CD4-positive, alpha-beta memory T cell (primary cell): ENCODE measurements at regions not wholly inside any gene's neighbourhood (a gene's known extent, or its start where the extent isn't known, plus 50 kb on each side); places are given as distances from the start of the nearest gene placed in this dataset.

Source experiments
- CTCF ChIA-PET: fragments of 350-600 bp; sonication (Branson Sonifier 250); formaldehyde crosslinking; loops from one replicate; lab custom pipeline; 2021; ENCODE audit warnings: inconsistent platforms; ENCODE audit not compliant: partially characterized antibody; lab: Charles Lee
- POLR2A ChIA-PET: fragments of 350-600 bp; sonication (Branson Sonifier 250); formaldehyde crosslinking; loops from one replicate; lab custom pipeline; 2021; ENCODE audit not compliant: partially characterized antibody; lab: Charles Lee
- DNase-seq, 5 donors: peaks; one replicate each; pipeline versions ENCODE4 v3.0.0 to v3.0.0-alpha.2; 2020 to 2022; ENCODE audit warnings: mixed read lengths in 1 of 5
- H3K27ac ChIP-seq: one replicate; pipeline ENCODE4 v1.7.0; 2013; ENCODE audit warnings: low read depth, low read length
- H3K27me3 ChIP-seq: 2 replicates; pipeline ENCODE4 v1.7.0; 2013; ENCODE audit warnings: mild to moderate bottlenecking, low read length, moderate library complexity; ENCODE audit not compliant: insufficient read depth
- H3K36me3 ChIP-seq: 2 replicates; pipeline ENCODE4 v1.7.0; 2013; ENCODE audit warnings: mild to moderate bottlenecking, low read length, moderate library complexity; ENCODE audit not compliant: insufficient read depth
- H3K4me1 ChIP-seq: 2 replicates; pipeline ENCODE4 v1.7.0; 2013; ENCODE audit warnings: mild to moderate bottlenecking, low read length, moderate library complexity; ENCODE audit not compliant: insufficient read depth
- H3K4me3 ChIP-seq, 2 donors: one replicate each; pipeline ENCODE4 v1.7.0; 2013; ENCODE audit warnings: low read length in 2 of 2, mild to moderate bottlenecking in 1 of 2
- H3K9me3 ChIP-seq, 2 donors: one replicate each; pipeline ENCODE4 v1.7.0; 2013; ENCODE audit warnings: low read length in 2 of 2, control low read depth in 1 of 2; ENCODE audit not compliant: control insufficient read depth in 1 of 2
- H3K27ac Mint-ChIP-seq, 7 donors: one replicate each; pipeline ENCODE4 v1.8.0; 2020 to 2021; ENCODE audit warnings: mixed read lengths in 7 of 7, mild to moderate bottlenecking in 6 of 7, inconsistent platforms in 3 of 7, moderate library complexity in 3 of 7
- H3K27me3 Mint-ChIP-seq, 2 donors: one replicate each; pipeline ENCODE4 v1.8.0; 2020 to 2021; ENCODE audit warnings: mixed read lengths in 2 of 2
- H3K36me3 Mint-ChIP-seq, 2 donors: one replicate each; pipeline ENCODE4 v1.8.0; 2020 to 2021; ENCODE audit warnings: mixed read lengths in 2 of 2, inconsistent platforms in 1 of 2, mild to moderate bottlenecking in 1 of 2
- H3K4me1 Mint-ChIP-seq, 4 donors: one replicate each; pipeline ENCODE4 v1.8.0; 2020 to 2021; ENCODE audit warnings: mixed read lengths in 4 of 4, mild to moderate bottlenecking in 1 of 4
- H3K4me3 Mint-ChIP-seq, 8 donors: one replicate each; pipeline ENCODE4 v1.8.0; 2020 to 2021; ENCODE audit warnings: mixed read lengths in 8 of 8, mild to moderate bottlenecking in 7 of 8, moderate library complexity in 6 of 8, inconsistent platforms in 3 of 8
- H3K9me3 Mint-ChIP-seq, 8 donors: one replicate each; pipeline ENCODE4 v1.8.0; 2020 to 2021; ENCODE audit warnings: mixed read lengths in 8 of 8, mild to moderate bottlenecking in 5 of 8, inconsistent platforms in 3 of 8, moderate library complexity in 1 of 8
- intact Hi-C: fragments of 100-400 bp; cut with micrococcal nuclease; formaldehyde crosslinking; loops from one replicate; pipeline ENCODE4 v1.15.1; 2023

DNA sequence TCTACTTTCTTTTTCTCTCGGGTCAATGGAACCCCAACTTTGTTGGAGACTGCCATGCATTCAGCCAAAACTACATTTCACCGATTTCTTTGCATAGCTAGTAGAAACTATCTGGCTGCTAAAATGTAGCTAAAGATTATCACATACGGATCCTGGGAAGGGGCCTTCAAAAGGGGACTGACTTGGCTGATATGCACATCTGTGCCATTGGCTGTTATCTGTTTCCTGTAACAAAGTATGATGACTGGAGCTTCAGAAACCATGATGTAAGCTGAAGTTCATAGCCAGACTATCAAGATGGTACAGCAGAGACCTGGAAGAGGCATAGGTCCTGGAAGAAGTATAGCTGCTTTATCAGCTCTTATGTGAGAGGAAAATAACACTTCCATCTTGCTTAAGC, 179.1 kb downstream of the NSUN3 start:
- Histone ChIP-seq H3K4me3 (no peak overlapping the region), H3K36me3 (no peaks in the 10 kb centered on the region), H3K9me3 (no peaks in the 10 kb centered on the region), H3K27ac (no peak overlapping the region), H3K4me1 (no peaks in the 10 kb centered on the region), H3K27me3 (no peaks in the 10 kb centered on the region)
- CTCF ChIA-PET, result interaction anchor here (0.7 kb wide), 1 partner anchor 8 kb away, joined by 3 read pairs; no protein-coding TSS in a partner anchor
- H3K27me3 Mint-ChIP-seq, result peaks cover 2 to 5% of the 10 kb centered on the region in 2 donors
- POLR2A ChIA-PET, result no interaction called here
- no peak overlapping the region for H3K27ac Mint-ChIP-seq
- no peak overlapping the region for H3K4me3 Mint-ChIP-seq
- no peaks in the 10 kb centered on the region for H3K4me1 Mint-ChIP-seq
- DNase-seq, result no peak
- H3K9me3 Mint-ChIP-seq, result peaks cover 0 to 17% (median 2%) of the 10 kb centered on the region in 8 donors
- intact Hi-C loops, result no loop called here
- H3K36me3 Mint-ChIP-seq, result no peaks in the 10 kb centered on the region

GRCh38 chr3:94246171-94246570, 183.3 kb downstream of the NSUN3 start:
- no peak overlapping the region for H3K4me3 ChIP-seq
- intact Hi-C loops, result loop anchor here (5.0 kb wide), 1 partner anchor 244 kb away; no protein-coding TSS in a partner anchor
- POLR2A ChIA-PET, result no interaction called here
- H3K4me1 Mint-ChIP-seq, result no peaks in the 10 kb centered on the region
- H3K4me1 ChIP-seq, result no peaks in the 10 kb centered on the region
- H3K27me3 ChIP-seq, result no peaks in the 10 kb centered on the region
- no peak overlapping the region for H3K27ac ChIP-seq
- H3K36me3 Mint-ChIP-seq, result no peaks in the 10 kb centered on the region
- CTCF ChIA-PET, result interaction anchor here (1.0 kb wide), 1 partner anchor 9 kb away, joined by 3 read pairs; no protein-coding TSS in a partner anchor
- H3K9me3 ChIP-seq, result no peaks in the 10 kb centered on the region
- H3K9me3 Mint-ChIP-seq, result peaks cover 0 to 2% (median 0%) of the 10 kb centered on the region in 8 donors
- H3K27me3 Mint-ChIP-seq, result peaks cover 14 to 17% of the 10 kb centered on the region in 2 donors
- no peak overlapping the region for H3K27ac Mint-ChIP-seq
- no peaks in the 10 kb centered on the region for H3K36me3 ChIP-seq
- no peak for DNase-seq
- no peak overlapping the region for H3K4me3 Mint-ChIP-seq

DNA sequence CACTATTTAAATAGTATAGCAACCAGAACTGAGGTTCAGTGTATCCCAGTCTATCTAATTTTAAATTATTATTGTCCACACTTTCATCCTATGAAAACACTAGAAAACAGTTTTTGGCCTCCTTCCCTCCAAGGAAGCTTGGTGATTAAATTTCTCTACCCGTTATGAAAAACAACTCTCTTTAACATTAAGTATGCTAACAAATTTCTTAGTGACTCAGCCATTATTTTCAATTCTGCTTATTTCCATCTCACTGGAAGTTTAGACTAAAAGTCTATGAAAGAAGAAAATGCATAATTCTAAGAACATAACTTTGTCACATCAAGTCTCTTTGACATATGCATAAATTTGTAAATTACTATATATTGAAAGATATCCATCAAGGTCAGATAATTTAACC, 185.2 kb downstream of the NSUN3 start:
- Histone ChIP-seq H3K36me3 (no peaks in the 10 kb centered on the region), H3K4me1 (no peaks in the 10 kb centered on the region), H3K4me3 (no peak overlapping the region), H3K27ac (no peak overlapping the region), H3K9me3 (no peaks in the 10 kb centered on the region), H3K27me3 (no peaks in the 10 kb centered on the region)
- intact Hi-C loops, result loop anchor here (5.0 kb wide), 1 partner anchor 246 kb away; no protein-coding TSS in a partner anchor
- POLR2A ChIA-PET, result no interaction called here
- DNase-seq, result no peak
- no peaks in the 10 kb centered on the region for H3K4me1 Mint-ChIP-seq
- H3K9me3 Mint-ChIP-seq, result peaks cover 0 to 1% (median 0%) of the 10 kb centered on the region in 8 donors
- peaks cover 15 to 17% of the 10 kb centered on the region in 2 donors for H3K27me3 Mint-ChIP-seq
- no peak overlapping the region for H3K27ac Mint-ChIP-seq
- CTCF ChIA-PET, result interaction anchor here (2.0 kb wide), 1 partner anchor 14 kb away, joined by 12 read pairs; no protein-coding TSS in a partner anchor
- H3K4me3 Mint-ChIP-seq, result no peak overlapping the region
- H3K36me3 Mint-ChIP-seq, result no peaks in the 10 kb centered on the region

- H3K4me3 Mint-ChIP-seq, result no peak overlapping the region
- H3K4me1 Mint-ChIP-seq, result no peaks in the 10 kb centered on the region
- CTCF ChIA-PET, result interaction anchor here (0.8 to 2.2 kb wide), 12 partner anchors 8 to 245 kb away, joined by 3 to 17 read pairs (median 3); no protein-coding TSS in a partner anchor
- peaks cover 13 to 17% of the 10 kb centered on the region in 2 donors for H3K27me3 Mint-ChIP-seq
- POLR2A ChIA-PET, result no interaction called here
- intact Hi-C loops, result loop anchor here (5.0 kb wide), 1 partner anchor 247 kb away; no protein-coding TSS in a partner anchor
- no peaks in the 10 kb centered on the region for H3K36me3 ChIP-seq
- no peaks in the 10 kb centered on the region for H3K27me3 ChIP-seq
- no peak overlapping the region for H3K27ac Mint-ChIP-seq
- H3K4me1 ChIP-seq, result no peaks in the 10 kb centered on the region
- no peak overlapping the region for H3K27ac ChIP-seq
- H3K9me3 ChIP-seq, result no peaks in the 10 kb centered on the region
- H3K4me3 ChIP-seq, result no peak overlapping the region
- peak in 4 of 5 donors; percentile 28 to 36 (median 32) for DNase-seq
- H3K36me3 Mint-ChIP-seq, result no peaks in the 10 kb centered on the region
- H3K9me3 Mint-ChIP-seq, result peaks cover 0 to 1% (median 0%) of the 10 kb centered on the region in 8 donors
Observed at GRCh38 chr3:94249491-94250079, 186.7 kb downstream of the NSUN3 start.

GRCh38 chr3:94251566-94251965, 188.7 kb downstream of the NSUN3 start:
- no peak overlapping the region for H3K4me3 ChIP-seq
- H3K27ac ChIP-seq, result no peak overlapping the region
- H3K36me3 Mint-ChIP-seq, result no peaks in the 10 kb centered on the region
- no peak overlapping the region for H3K27ac Mint-ChIP-seq
- H3K4me1 Mint-ChIP-seq, result no peaks in the 10 kb centered on the region
- peaks cover 15 to 19% of the 10 kb centered on the region in 2 donors for H3K27me3 Mint-ChIP-seq
- no peak overlapping the region for H3K4me3 Mint-ChIP-seq
- no peak for DNase-seq
- H3K9me3 ChIP-seq, result no peaks in the 10 kb centered on the region
- H3K4me1 ChIP-seq, result no peaks in the 10 kb centered on the region
- intact Hi-C loops, result no loop called here
- no peaks in the 10 kb centered on the region for H3K36me3 ChIP-seq
- H3K9me3 Mint-ChIP-seq, result peaks cover 0 to 1% (median 0%) of the 10 kb centered on the region in 8 donors
- H3K27me3 ChIP-seq, result no peaks in the 10 kb centered on the region
- ChIA-PET POLR2A (no interaction called here), CTCF (interaction anchor here (0.7 to 1.0 kb wide), 2 partner anchors 15 to 25 kb away, joined by 3 read pairs; no protein-coding TSS in a partner anchor)

DNA sequence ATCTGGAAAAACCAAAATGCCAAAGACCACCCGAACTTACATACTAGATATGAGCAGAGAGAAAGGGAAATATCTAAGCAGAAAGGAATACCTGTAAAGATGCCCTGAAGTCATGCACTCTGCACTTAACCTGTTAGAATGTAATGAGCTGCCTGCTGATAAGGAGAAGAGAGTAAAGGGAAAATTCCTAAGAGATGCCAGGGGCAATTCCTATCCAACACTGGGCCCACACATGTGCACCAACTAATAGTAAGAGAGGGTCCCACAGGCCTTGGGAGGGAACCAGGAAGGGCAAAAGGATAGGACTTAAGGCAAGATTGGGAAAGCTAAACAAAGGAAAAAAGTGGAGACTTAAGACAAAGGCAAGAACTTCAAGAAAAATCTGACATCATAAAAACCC, 189.5 kb downstream of the NSUN3 start:
- Mint-ChIP-seq H3K4me3 (no peak overlapping the region), H3K27me3 (peaks cover 15 to 16% of the 10 kb centered on the region in 2 donors), H3K4me1 (no peaks in the 10 kb centered on the region), H3K9me3 (peaks cover 0 to 1% (median 0%) of the 10 kb centered on the region in 8 donors), H3K27ac (no peak overlapping the region), H3K36me3 (no peaks in the 10 kb centered on the region)
- ChIA-PET POLR2A (no interaction called here), CTCF (interaction anchor here (0.7 to 0.8 kb wide), 2 partner anchors 18 to 25 kb away, joined by 3 read pairs; no protein-coding TSS in a partner anchor)
- H3K36me3 ChIP-seq, result no peaks in the 10 kb centered on the region
- H3K27ac ChIP-seq, result no peak overlapping the region
- intact Hi-C loops, result no loop called here
- no peaks in the 10 kb centered on the region for H3K4me1 ChIP-seq
- DNase-seq, result no peak
- H3K9me3 ChIP-seq, result no peaks in the 10 kb centered on the region
- no peaks in the 10 kb centered on the region for H3K27me3 ChIP-seq
- no peak overlapping the region for H3K4me3 ChIP-seq

DNA sequence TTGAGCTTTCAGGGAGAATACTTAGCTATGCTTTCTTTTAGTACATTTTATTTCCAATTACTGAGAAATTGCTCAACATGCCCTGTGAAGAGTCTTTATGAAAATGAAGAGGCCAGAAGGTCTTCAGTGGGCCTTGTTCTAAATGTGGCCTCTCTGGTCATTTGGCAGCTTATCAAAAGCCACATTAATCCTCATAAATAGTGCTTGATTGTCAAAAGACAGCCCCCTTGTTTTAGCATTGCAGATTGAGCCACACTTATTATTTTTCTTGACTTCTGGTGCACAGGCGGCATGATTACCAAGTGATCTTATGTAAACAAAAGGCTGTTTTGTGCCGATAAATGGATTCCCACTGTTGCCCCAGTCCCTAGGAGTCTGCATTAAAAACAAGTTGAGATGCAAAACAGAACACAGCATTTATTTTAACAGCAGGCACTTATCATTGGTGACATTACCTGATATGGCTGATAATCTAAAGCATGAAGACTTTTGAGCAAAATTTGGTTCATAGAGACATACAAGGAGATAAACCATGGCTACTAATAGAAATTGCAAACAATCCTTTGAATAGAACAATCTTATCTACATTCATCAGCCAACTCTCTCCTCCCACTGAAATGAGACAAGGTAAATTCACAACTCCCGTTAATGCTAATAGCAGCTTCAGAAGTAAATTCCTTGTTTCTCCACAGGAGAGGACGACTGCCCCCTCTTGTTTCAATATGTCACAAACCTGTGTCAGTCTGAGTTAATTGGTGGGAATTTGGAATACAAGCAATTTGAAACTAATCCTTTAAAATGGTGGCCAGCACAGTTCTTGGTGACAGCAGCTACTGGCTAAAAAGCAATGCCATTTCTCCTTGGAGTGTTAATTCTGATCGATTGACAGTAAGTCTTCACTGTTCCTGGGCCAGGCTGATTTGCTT, 194.3 kb downstream of the NSUN3 start:
- peaks cover 3 to 5% of the 10 kb centered on the region in 2 donors for H3K27me3 Mint-ChIP-seq
- no peak overlapping the region for H3K27ac Mint-ChIP-seq
- no peaks in the 10 kb centered on the region for H3K27me3 ChIP-seq
- H3K9me3 ChIP-seq, result no peaks in the 10 kb centered on the region
- H3K27ac ChIP-seq, result no peak overlapping the region
- no peak for DNase-seq
- no peaks in the 10 kb centered on the region for H3K4me1 Mint-ChIP-seq
- H3K4me1 ChIP-seq, result no peaks in the 10 kb centered on the region
- no peaks in the 10 kb centered on the region for H3K36me3 Mint-ChIP-seq
- no peak overlapping the region for H3K4me3 Mint-ChIP-seq
- ChIA-PET POLR2A (no interaction called here), CTCF (no interaction called here)
- H3K9me3 Mint-ChIP-seq, result peaks cover 0 to 1% (median 0%) of the 10 kb centered on the region in 8 donors
- H3K36me3 ChIP-seq, result no peaks in the 10 kb centered on the region
- H3K4me3 ChIP-seq, result no peak overlapping the region
- intact Hi-C loops, result no loop called here
